ENCODE measurements at regions not wholly inside any gene's neighbourhood (a gene's known extent, or its start where the extent isn't known, plus 50 kb on each side); places are given as distances from the start of the nearest gene placed in this dataset.
A peak's percentile ranks its signal among the peaks of the same experiment; 100 is the strongest.

DNA sequence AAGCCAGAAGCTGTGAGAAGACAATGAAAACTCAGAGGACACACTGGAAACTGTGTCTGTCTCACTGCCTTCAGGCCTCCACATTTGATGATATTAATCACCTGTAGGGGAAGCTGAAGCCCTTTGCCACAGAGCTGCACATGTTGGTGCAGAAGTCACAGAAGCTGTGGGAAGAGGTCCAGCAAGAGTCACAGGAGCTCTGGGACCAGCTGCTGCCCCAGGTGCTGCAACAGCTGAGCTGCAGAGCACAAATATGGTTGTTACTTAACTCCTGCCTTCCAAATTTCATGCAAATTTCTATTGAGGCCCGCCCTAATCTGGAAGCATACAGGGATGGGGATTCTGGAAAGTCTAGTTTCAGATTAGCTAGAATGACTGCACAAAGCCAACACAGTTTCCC is 169.3 kb downstream of the OGFRL1 start:
- 0 to 100% (median 61%) methylated on average over 1 of the region's 1 CpG; no CpG with 5 or more reads in 2 of the 10 experiments for WGBS, 10 experiments
- Histone ChIP-seq H3K27ac (no peak overlapping the region), H3K4me1 (replicated peaks in 1 of 2) (no peaks in the 10 kb centered on the region), H3K4me3 (no peak overlapping the region)
- in situ Hi-C loops (cut with MboI; ENCODE audit: low pct_unique_long_range_greater_than_20kb in 2 of 9, low sequenced_read_pairs in 9 of 9, unreplicated experiment in 9 of 9), result no loop called here
- ATAC-seq (replicated peaks in 6 of 8), result peak in 3 of 8 experiments; percentile 78 to 87 (median 83)

- Histone ChIP-seq H3K4me1 (replicated peaks in 1 of 2) (no peaks in the 10 kb centered on the region), H3K4me3 (no peak overlapping the region), H3K27ac (no peak overlapping the region)
- ATAC-seq (replicated peaks in 6 of 8), result no peak
- in situ Hi-C loops (cut with MboI; ENCODE audit: low pct_unique_long_range_greater_than_20kb in 2 of 9, low sequenced_read_pairs in 9 of 9, unreplicated experiment in 9 of 9), result no loop called here
- 89 to 100% (median 93%) methylated on average over 1 to 2 of the region's 2 CpGs; no CpG with 5 or more reads in 2 of the 10 experiments for WGBS, 10 experiments
Observed at GRCh38 chr6:71459162-71459561, 170.6 kb downstream of the OGFRL1 start.

GRCh38 chr6:71460933-71461332 is 172.3 kb downstream of the OGFRL1 start:
- 17 to 100% (median 84%) methylated on average over 1 to 3 of the region's 3 CpGs; no CpG with 5 or more reads in 2 of the 10 experiments for WGBS, 10 experiments
- no peak for ATAC-seq (replicated peaks in 6 of 8)
- Histone ChIP-seq H3K27ac (no peak overlapping the region), H3K4me3 (no peak overlapping the region), H3K4me1 (replicated peaks in 1 of 2) (no peaks in the 10 kb centered on the region)
- in situ Hi-C loops (cut with MboI; ENCODE audit: low pct_unique_long_range_greater_than_20kb in 2 of 9, low sequenced_read_pairs in 9 of 9, unreplicated experiment in 9 of 9), result no loop called here

DNA sequence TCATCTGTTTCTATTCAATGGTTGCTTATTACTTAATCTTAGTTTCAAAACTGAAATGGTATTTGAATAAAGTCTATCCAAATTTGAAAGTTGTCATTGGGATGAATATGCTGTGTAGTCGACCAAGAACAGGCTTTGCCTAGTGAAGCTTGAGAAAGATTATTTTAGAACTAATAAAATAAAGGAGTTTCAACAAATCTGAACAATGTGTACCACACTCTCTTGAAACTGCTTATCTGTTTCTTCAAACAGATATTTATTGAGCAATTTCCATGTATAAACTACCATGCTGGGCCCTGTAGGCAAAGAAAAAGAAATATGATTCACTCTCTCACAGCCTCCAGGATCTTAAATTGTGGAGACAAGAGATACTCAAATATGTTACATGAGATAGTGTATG is 174.4 kb downstream of the OGFRL1 start:
- H3K4me3 ChIP-seq, result no peak overlapping the region
- 0 to 100% (median 68%) methylated on average over 1 of the region's 1 CpG for WGBS, 10 experiments
- ATAC-seq (replicated peaks in 6 of 8), result no peak
- in situ Hi-C loops (cut with MboI; ENCODE audit: low pct_unique_long_range_greater_than_20kb in 2 of 9, low sequenced_read_pairs in 9 of 9, unreplicated experiment in 9 of 9), result no loop called here
- H3K27ac ChIP-seq, result no peak overlapping the region
- no peaks in the 10 kb centered on the region for H3K4me1 ChIP-seq (replicated peaks in 1 of 2)

DNA sequence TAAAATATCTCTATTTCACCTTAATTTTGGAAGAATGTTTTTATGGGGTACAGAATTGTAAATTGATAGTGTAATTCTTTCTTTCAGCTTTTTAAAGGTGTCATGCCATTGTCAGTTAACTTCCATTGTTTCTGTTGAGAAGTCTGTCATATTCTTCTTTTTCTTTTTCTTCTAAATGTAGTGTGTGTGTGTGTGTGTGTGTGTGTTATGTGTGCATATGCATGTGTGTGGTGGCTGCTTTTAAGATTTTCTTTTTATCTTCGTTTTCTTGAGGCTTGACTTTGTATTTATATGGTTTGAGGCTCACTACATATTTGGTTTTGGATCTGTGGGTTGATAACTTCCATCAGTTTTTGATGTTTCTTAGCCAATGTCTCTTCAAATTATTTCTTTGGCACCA is 176.5 kb downstream of the OGFRL1 start:
- 0 to 60% (median 31%) methylated on average over 1 of the region's 1 CpG; no CpG with 5 or more reads in 2 of the 10 experiments for WGBS, 10 experiments
- in situ Hi-C loops (cut with MboI; ENCODE audit: low pct_unique_long_range_greater_than_20kb in 2 of 9, low sequenced_read_pairs in 9 of 9, unreplicated experiment in 9 of 9), result no loop called here
- Histone ChIP-seq H3K4me3 (no peak overlapping the region), H3K4me1 (replicated peaks in 1 of 2) (no peaks in the 10 kb centered on the region), H3K27ac (no peak overlapping the region)
- ATAC-seq (replicated peaks in 6 of 8), result no peak

DNA sequence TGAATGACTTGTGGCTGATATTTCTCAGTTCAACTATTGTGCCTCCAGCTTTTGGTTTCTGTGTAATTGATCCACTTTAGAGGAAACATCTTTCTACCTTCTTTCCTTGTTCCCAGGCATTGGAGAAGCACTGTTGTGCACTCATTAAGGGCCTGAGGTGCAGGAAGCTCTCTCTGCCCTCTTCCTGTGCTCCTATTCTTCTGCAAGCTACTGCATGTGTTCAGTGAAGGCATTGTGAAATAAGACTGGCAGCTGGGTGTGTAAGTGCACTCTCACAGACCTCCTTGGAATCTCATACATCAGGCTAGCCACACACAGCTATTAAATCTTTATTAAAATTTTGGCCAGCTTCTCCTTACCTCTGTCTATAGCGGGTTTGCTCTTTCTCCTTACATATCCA is 177.8 kb downstream of the OGFRL1 start:
- in situ Hi-C loops (cut with MboI; ENCODE audit: low pct_unique_long_range_greater_than_20kb in 2 of 9, low sequenced_read_pairs in 9 of 9, unreplicated experiment in 9 of 9), result no loop called here
- no peak overlapping the region for H3K4me3 ChIP-seq
- 86 to 100% (median 100%) methylated on average over 1 of the region's 1 CpG; no CpG with 5 or more reads in 1 of the 10 experiments for WGBS, 10 experiments
- no peaks in the 10 kb centered on the region for H3K4me1 ChIP-seq (replicated peaks in 1 of 2)
- ATAC-seq (replicated peaks in 6 of 8), result no peak
- no peak overlapping the region for H3K27ac ChIP-seq

DNA sequence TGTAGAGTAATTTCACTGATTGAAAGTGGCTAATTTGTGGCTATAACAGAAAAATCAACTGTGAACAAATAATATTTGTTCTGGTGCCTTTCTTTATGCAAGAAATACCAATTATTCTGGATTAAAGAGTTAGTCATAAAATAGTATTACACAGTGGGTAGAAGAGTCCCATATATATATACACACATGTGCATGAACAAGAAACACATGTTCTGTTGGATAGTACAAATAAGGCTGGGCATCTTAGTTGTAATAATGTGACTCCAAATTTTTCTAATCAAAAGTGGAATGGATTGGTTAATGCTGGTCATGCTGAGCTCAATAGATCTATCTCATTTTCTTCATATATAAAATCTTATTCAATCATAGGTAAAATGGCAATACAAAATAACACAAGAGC is 179.4 kb downstream of the OGFRL1 start:
- in situ Hi-C loops (cut with MboI; ENCODE audit: low pct_unique_long_range_greater_than_20kb in 2 of 9, low sequenced_read_pairs in 9 of 9, unreplicated experiment in 9 of 9), result no loop called here
- Histone ChIP-seq H3K4me3 (no peak overlapping the region), H3K4me1 (replicated peaks in 1 of 2) (no peaks in the 10 kb centered on the region), H3K27ac (no peak overlapping the region)
- ATAC-seq (replicated peaks in 6 of 8), result no peak

DNA sequence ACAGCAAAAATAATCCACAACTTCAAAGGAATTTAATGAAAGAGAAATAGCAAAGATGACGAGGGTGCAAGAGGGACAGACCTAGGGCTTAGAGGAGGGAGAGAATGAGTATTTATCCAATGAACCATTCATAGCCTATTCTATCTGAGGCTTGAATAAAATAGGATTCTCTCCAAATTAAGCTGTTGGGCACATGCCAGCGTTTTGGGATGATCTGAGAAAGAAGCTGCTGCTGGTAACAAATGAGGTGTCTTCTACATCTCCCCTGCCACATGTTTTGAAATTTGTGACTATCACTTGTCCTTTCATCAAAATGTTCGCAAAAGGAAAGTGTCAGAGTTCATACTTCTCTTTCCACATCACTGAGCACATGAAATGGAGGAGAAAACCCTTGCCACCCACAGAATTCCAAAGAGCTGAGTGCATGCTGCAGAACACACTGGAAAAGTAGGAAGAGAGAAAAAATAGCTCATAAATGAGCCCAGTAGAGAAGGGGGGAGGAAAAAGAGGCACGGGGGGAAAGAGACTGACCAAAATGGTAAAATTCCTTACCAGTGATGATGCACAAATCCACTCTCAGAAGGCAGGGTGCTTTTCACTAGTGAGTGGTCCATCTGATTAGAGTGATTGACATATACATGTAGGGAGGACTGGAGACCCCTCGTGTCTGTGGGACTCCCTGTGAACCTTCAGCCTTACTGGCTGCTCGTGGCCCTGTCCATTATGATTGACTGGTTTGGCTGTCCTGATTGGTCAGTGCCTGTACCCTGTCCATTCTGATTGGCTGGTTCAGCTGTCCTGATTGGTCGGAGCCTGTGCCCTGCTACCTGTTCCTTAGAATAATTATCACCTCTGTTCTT is 180.5 kb downstream of the OGFRL1 start:
- H3K4me1 ChIP-seq (replicated peaks in 1 of 2), result no peaks in the 10 kb centered on the region
- WGBS, 10 experiments, result 0 to 82% (median 64%) methylated on average over 2 to 6 of the region's 7 CpGs
- in situ Hi-C loops (cut with MboI; ENCODE audit: low pct_unique_long_range_greater_than_20kb in 2 of 9, low sequenced_read_pairs in 9 of 9, unreplicated experiment in 9 of 9), result no loop called here
- peak in 6 of 8 experiments; percentile 19 to 58 (median 32) for ATAC-seq (replicated peaks in 6 of 8)
- H3K27ac ChIP-seq, result no peak overlapping the region
- H3K4me3 ChIP-seq, result no peak overlapping the region

DNA sequence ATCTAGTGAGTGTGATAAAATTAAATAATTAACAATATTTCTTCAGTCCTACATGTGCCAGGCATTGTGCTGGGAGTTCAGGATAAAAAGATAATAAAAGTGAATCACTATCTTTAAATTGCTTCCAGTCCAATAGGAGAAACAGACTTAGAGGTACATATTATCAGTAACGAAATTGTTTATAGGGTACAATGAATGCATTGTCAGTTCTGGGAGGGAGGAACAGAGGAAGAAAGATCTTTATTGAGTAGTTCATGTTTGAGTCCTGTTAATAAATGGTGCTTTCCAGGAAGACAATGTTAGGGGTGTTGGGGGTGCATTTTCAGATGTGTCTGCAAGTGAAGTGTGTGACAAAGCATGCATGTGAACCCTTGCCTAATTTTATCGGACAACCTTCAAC is 183.1 kb downstream of the OGFRL1 start:
- H3K4me3 ChIP-seq, result no peak overlapping the region
- in situ Hi-C loops (cut with MboI; ENCODE audit: low pct_unique_long_range_greater_than_20kb in 2 of 9, low sequenced_read_pairs in 9 of 9, unreplicated experiment in 9 of 9), result no loop called here
- H3K27ac ChIP-seq, result no peak overlapping the region
- 79 to 100% (median 90%) methylated on average over 1 to 2 of the region's 2 CpGs; no CpG with 5 or more reads in 1 of the 10 experiments for WGBS, 10 experiments
- ATAC-seq (replicated peaks in 6 of 8), result no peak
- H3K4me1 ChIP-seq (replicated peaks in 1 of 2), result no peaks in the 10 kb centered on the region

GRCh38 chr6:71473926-71474325 is 185.3 kb downstream of the OGFRL1 start:
- WGBS, 10 experiments, result 0 to 100% (median 61%) methylated on average over 1 to 2 of the region's 2 CpGs; no CpG with 5 or more reads in 1 of the 10 experiments
- Histone ChIP-seq H3K4me1 (replicated peaks in 1 of 2) (peaks cover 3 to 6% of the 10 kb centered on the region in 2 donors), H3K4me3 (no peak overlapping the region), H3K27ac (no peak overlapping the region)
- in situ Hi-C loops (cut with MboI; ENCODE audit: low pct_unique_long_range_greater_than_20kb in 2 of 9, low sequenced_read_pairs in 9 of 9, unreplicated experiment in 9 of 9), result no loop called here
- ATAC-seq (replicated peaks in 6 of 8), result peak in 7 of 8 experiments; percentile 29 to 93 (median 53)

DNA sequence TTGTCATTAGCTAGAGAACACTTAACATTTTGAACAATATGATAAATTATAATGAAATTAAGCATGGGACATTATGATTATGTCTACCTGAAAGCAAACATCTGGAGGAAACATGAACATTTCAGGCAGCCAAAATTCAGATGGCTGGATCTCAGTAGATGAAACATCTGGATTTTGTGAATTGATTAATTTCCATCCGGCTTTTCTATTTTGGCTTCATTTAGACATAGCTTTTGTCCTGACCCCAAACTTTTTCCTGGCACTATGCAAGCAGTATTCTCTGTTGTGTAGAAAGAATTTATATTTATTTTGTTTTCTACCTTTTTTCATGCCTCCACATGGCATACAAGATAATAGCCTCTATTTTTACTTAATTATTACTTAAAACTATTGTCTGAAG is 186.3 kb downstream of the OGFRL1 start:
- in situ Hi-C loops (cut with MboI; ENCODE audit: low pct_unique_long_range_greater_than_20kb in 2 of 9, low sequenced_read_pairs in 9 of 9, unreplicated experiment in 9 of 9), result loop anchor here in 1 of 9 experiments (25.0 kb wide), 1 partner anchor 88 kb away; no protein-coding TSS in a partner anchor
- Histone ChIP-seq H3K4me1 (replicated peaks in 1 of 2) (peaks cover 12 to 14% of the 10 kb centered on the region in 2 donors), H3K27ac (no peak overlapping the region), H3K4me3 (no peak overlapping the region)
- no peak for ATAC-seq (replicated peaks in 6 of 8)
- 20 to 100% (median 79%) methylated on average over 1 of the region's 1 CpG; no CpG with 5 or more reads in 2 of the 10 experiments for WGBS, 10 experiments

DNA sequence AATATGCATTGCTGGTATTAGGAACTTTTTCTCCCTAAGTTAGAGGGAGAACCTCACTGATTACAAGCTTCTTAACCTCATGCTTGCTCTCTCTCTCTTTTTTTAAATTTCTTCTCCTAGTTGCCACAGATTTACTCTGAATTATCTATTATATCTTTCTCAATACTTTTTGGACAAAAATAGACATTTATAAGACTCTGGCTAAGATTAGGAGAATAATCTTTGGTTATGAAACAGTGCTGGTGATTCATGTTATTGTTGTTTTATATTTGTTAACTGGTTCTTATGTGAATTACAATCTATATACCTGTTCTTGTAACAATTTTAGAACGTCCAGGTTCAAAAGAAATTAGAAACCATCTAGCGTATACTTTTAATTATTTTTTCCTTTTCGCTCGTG is 187.8 kb downstream of the OGFRL1 start:
- WGBS, 10 experiments, result 75 to 91% (median 81%) methylated on average over 2 to 4 of the region's 4 CpGs
- in situ Hi-C loops (cut with MboI; ENCODE audit: low pct_unique_long_range_greater_than_20kb in 2 of 9, low sequenced_read_pairs in 9 of 9, unreplicated experiment in 9 of 9), result loop anchor here in 1 of 9 experiments (25.0 kb wide), 1 partner anchor 89 kb away; no protein-coding TSS in a partner anchor
- H3K4me1 ChIP-seq (replicated peaks in 1 of 2), result peaks cover 12 to 14% of the 10 kb centered on the region in 2 donors

GRCh38 chr6:71476872-71477271 is 188.3 kb downstream of the OGFRL1 start:
- WGBS, 10 experiments, result 83 to 100% (median 94%) methylated on average over 1 to 2 of the region's 2 CpGs; no CpG with 5 or more reads in 1 of the 10 experiments
- Histone ChIP-seq H3K4me3 (no peak overlapping the region), H3K4me1 (replicated peaks in 1 of 2) (peaks cover 12 to 18% of the 10 kb centered on the region in 2 donors), H3K27ac (no peak overlapping the region)
- no peak for ATAC-seq (replicated peaks in 6 of 8)
- in situ Hi-C loops (cut with MboI; ENCODE audit: low pct_unique_long_range_greater_than_20kb in 2 of 9, low sequenced_read_pairs in 9 of 9, unreplicated experiment in 9 of 9), result loop anchor here in 1 of 9 experiments (25.0 kb wide), 1 partner anchor 90 kb away; no protein-coding TSS in a partner anchor

More for the DNA sequence above, 187.8 kb downstream of the OGFRL1 start:
- Histone ChIP-seq H3K4me3 (no peak overlapping the region), H3K27ac (no peak overlapping the region)
- ATAC-seq (replicated peaks in 6 of 8), result no peak
